ENCODE measurements at regions not wholly inside any gene's neighbourhood (a gene's known extent, or its start where the extent isn't known, plus 50 kb on each side); places are given as distances from the start of the nearest gene placed in this dataset.

GRCh38 chr2:120612471-120612870 is 123.2 kb upstream of the GLI2 start:
- TF ChIP-seq POLR2A (IDR thresholded peaks at IDR 0.05) (no peak), CTCF (IDR thresholded peaks at IDR 0.05) (no peak)
